ENCODE measurements at regions not wholly inside any gene's neighbourhood (a gene's known extent, or its start where the extent isn't known, plus 50 kb on each side); places are given as distances from the start of the nearest gene placed in this dataset.

GRCh38 chr2:225207043-225207442, 164.8 kb upstream of the DOCK10 start:
- TF ChIP-seq CTCF (IDR thresholded peaks at IDR 0.05; ENCODE audit: low read depth, low read length) (no peak), EZH2phosphoT487 (IDR thresholded peaks at IDR 0.05; ENCODE audit: low read depth) (no peak)

Data from OCI-LY3 (cell line).